NB4 (cell line): ENCODE measurements at regions not wholly inside any gene's neighbourhood (a gene's known extent, or its start where the extent isn't known, plus 50 kb on each side); places are given as distances from the start of the nearest gene placed in this dataset.

Source experiments
- POLR2A ChIP-seq: IDR thresholded peaks from 2 replicates; pipeline ENCODE4 v1.6.1; 2011; ENCODE audit warnings: mild to moderate bottlenecking; ENCODE audit not compliant: insufficient read length; ENCODE audit errors: extremely low read depth
- TF ChIP-seq, protein P1 (sequence below): IDR thresholded peaks from one replicate; pipeline ENCODE4 v1.5.1; 2012; ENCODE audit warnings: low read depth, low read length
- TF ChIP-seq, protein P2 (sequence below): IDR thresholded peaks from 2 replicates; pipeline ENCODE4 v1.6.1; 2011; ENCODE audit warnings: low read depth, low read length

DNA sequence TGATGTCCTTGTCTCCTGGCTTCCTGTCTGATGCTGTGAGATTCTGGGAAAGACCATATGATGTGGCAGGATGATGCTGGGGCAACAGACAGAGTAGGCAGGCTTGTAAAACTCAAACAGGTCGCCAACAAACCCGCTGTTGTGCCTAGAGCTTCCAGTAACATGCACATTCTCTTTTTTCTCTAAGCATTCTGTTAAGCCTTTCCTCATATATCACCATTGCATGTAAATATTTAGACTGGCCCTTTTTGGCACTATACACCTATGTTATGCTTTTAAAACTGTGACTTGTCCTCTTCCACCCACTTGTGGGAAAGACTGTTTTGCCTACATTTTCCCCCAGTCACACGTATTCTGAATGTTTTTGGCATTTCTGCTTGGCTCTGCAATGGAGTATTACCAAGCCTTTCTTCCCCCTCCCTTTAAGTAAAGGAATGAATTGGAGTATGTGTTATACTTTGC lies 250.4 kb upstream of the TANK start:
- no peak for TF ChIP-seq POLR2A
- TF ChIP-seq, protein P1, sequence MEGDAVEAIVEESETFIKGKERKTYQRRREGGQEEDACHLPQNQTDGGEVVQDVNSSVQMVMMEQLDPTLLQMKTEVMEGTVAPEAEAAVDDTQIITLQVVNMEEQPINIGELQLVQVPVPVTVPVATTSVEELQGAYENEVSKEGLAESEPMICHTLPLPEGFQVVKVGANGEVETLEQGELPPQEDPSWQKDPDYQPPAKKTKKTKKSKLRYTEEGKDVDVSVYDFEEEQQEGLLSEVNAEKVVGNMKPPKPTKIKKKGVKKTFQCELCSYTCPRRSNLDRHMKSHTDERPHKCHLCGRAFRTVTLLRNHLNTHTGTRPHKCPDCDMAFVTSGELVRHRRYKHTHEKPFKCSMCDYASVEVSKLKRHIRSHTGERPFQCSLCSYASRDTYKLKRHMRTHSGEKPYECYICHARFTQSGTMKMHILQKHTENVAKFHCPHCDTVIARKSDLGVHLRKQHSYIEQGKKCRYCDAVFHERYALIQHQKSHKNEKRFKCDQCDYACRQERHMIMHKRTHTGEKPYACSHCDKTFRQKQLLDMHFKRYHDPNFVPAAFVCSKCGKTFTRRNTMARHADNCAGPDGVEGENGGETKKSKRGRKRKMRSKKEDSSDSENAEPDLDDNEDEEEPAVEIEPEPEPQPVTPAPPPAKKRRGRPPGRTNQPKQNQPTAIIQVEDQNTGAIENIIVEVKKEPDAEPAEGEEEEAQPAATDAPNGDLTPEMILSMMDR, result no peak
- TF ChIP-seq, protein P2, sequence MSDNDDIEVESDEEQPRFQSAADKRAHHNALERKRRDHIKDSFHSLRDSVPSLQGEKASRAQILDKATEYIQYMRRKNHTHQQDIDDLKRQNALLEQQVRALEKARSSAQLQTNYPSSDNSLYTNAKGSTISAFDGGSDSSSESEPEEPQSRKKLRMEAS, result no peak
